Left lung (tissue), 4 donors: ENCODE measurements at regions not wholly inside any gene's neighbourhood (a gene's known extent, or its start where the extent isn't known, plus 50 kb on each side); places are given as distances from the start of the nearest gene placed in this dataset.

ENCODE experiments used
- ATAC-seq: fragments of 200-7000 bp; cut with Tn5 transposase; one replicate; pipeline ENCODE4 v1.9.1; 2020; ENCODE audit warnings: moderate library complexity
- DNase-seq, 4 donors: peaks; one replicate each; pipeline ENCODE4 v3.0.0-alpha.2; 2013 to 2020
- H3K27ac ChIP-seq, 2 donors: fragments of 200-600 bp; sonication (generic) in 1 of 2; one replicate each; pipeline versions ENCODE4 v1.5.0 to v1.8.0; 2020 to 2021
- H3K27me3 ChIP-seq, 2 donors: fragments of 200-600 bp; sonication (generic) in 1 of 2; one replicate each; pipeline versions ENCODE4 v1.5.0 to v1.8.0; 2020 to 2021
- H3K36me3 ChIP-seq, 2 donors: fragments of 200-600 bp; sonication (generic) in 1 of 2; one replicate each; pipeline versions ENCODE4 v1.5.0 to v1.8.0; 2020 to 2021
- H3K4me1 ChIP-seq, 2 donors: fragments of 200-600 bp; one replicate each; pipeline ENCODE4 v1.8.0; 2021
- H3K4me3 ChIP-seq, 2 donors: fragments of 200-600 bp; sonication (generic) in 1 of 2; one replicate each; pipeline versions ENCODE4 v1.5.0 to v1.8.0; 2020 to 2021; ENCODE audit warnings: mild to moderate bottlenecking in 1 of 2
- H3K9me3 ChIP-seq, 2 donors: fragments of 200-600 bp; sonication (generic) in 1 of 2; one replicate each; pipeline versions ENCODE4 v1.5.0 to v1.8.0; 2020 to 2021
- intact Hi-C, 2 donors: fragments of 100-400 bp; cut with DNase I; formaldehyde crosslinking; loops; one replicate each; pipeline versions ENCODE4 v1.11.2 to v1.14.2; 2022
- TF ChIP-seq, protein P1 (sequence below), 2 donors: fragments of 200-600 bp; sonication (generic) in 1 of 2; IDR thresholded peaks; one replicate each; pipeline versions ENCODE4 v1.5.0 to v1.8.0; 2021; ENCODE audit warnings: antibody characterized with exemption in 2 of 2
- donor health status: DM: no; HTN: yes; CAD: no.
- donor health status: DM: no; HTN: no; CAD: no.

DNA sequence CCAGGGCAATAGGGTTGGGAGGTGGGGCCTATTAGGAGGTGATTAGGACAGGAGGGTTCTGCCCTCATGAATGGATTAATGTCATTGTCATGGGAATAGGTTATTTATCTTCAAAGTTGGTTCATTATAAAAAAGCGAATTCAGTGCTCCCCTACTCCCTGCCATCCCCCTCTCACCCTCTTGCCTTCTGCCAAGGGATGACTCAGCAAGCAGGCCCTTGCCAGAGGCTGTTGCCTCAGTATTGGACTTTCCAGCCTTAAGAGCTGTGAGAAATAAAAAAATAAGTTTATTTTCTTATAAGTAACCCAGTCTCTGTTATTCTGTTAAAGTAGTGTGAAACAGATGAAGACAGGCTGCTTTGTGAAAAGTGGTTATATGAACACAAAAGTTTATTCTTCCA lies 381.1 kb upstream of the ZFP64 start:
- Histone ChIP-seq H3K27ac (no peak overlapping the region), H3K4me1 (no peaks in the 10 kb centered on the region), H3K4me3 (no peak overlapping the region), H3K27me3 (no peaks in the 10 kb centered on the region), H3K36me3 (no peaks in the 10 kb centered on the region), H3K9me3 (no peaks in the 10 kb centered on the region)
- intact Hi-C loops, result no loop called here
- TF ChIP-seq, protein P1, sequence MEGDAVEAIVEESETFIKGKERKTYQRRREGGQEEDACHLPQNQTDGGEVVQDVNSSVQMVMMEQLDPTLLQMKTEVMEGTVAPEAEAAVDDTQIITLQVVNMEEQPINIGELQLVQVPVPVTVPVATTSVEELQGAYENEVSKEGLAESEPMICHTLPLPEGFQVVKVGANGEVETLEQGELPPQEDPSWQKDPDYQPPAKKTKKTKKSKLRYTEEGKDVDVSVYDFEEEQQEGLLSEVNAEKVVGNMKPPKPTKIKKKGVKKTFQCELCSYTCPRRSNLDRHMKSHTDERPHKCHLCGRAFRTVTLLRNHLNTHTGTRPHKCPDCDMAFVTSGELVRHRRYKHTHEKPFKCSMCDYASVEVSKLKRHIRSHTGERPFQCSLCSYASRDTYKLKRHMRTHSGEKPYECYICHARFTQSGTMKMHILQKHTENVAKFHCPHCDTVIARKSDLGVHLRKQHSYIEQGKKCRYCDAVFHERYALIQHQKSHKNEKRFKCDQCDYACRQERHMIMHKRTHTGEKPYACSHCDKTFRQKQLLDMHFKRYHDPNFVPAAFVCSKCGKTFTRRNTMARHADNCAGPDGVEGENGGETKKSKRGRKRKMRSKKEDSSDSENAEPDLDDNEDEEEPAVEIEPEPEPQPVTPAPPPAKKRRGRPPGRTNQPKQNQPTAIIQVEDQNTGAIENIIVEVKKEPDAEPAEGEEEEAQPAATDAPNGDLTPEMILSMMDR (IDR thresholded peaks at IDR 0.05), result no peak
- no peak for ATAC-seq
- DNase-seq, result no peak

DNA sequence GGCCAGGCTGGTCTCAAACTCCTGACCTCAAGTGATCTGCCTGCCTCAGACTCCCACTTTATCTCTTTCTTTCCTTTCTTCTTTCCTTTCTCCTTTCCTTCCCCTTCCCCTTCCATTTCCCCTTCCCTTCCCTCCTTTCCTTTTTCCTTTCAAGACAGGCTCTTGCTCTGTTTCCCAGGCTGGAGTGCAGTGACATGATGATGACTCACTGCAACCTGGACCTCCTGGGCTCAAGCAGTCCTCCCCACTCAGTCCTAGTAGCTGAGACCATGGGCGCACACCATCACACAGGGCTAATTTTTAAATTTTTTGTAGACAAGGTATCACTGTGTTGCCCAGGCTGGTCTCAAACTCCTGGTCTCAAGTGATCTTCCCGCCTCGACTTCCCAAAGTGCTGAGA lies 377.6 kb upstream of the ZFP64 start:
- ATAC-seq, result no peak
- intact Hi-C loops, result no loop called here

DNA sequence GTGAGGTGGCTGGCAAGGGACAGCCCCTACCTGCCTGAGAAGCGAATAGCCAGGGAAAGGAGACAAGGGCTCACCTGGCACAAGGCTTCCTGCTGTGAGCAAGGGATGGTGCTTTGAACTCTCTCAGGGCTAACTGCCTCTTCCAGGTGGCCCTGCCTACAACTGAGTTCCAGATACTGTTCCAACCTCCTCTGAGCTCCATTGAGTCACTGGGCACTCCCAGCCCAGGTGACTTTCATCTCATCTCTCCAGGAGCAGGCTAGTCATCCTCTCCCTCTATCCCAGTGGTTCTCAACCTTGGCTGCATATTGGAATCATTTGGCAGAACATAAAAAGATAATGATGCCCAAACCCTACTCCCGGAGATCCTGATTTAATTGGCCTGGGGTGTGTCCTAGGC lies 374.0 kb upstream of the ZFP64 start:
- Histone ChIP-seq H3K27ac (no peak overlapping the region), H3K4me1 (no peaks in the 10 kb centered on the region), H3K36me3 (no peaks in the 10 kb centered on the region), H3K4me3 (no peak overlapping the region), H3K27me3 (no peaks in the 10 kb centered on the region), H3K9me3 (no peaks in the 10 kb centered on the region)
- DNase-seq, result no peak
- no peak for ATAC-seq
- TF ChIP-seq, protein P1 (IDR thresholded peaks at IDR 0.05), result no peak
- intact Hi-C loops, result no loop called here

More for the DNA sequence above, 377.6 kb upstream of the ZFP64 start:
- Histone ChIP-seq H3K9me3 (no peaks in the 10 kb centered on the region), H3K4me1 (no peaks in the 10 kb centered on the region), H3K4me3 (no peak overlapping the region), H3K27me3 (no peaks in the 10 kb centered on the region), H3K27ac (no peak overlapping the region), H3K36me3 (no peaks in the 10 kb centered on the region)
- TF ChIP-seq, protein P1 (IDR thresholded peaks at IDR 0.05), result no peak
- DNase-seq, result no peak

DNA sequence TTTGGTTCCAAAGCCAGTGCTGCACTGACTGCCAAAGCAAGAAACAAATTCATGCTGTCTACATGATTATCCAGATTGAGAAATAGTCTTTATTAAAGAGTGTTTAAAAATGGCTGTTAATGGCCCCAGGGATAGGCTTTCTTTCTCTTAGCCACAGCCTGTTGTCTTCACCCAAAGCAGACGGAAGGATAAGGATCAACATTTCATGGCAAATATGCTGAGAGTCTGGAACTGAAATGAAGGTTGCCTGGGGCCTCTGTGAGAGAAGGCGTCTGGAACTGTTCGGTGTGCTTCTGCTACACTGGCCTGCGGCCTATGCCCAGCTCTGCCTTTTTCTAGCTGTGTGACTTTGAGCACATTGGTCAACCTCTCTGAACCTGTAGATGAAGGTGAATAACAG lies 373.0 kb upstream of the ZFP64 start:
- TF ChIP-seq, protein P1 (IDR thresholded peaks at IDR 0.05), result no peak
- intact Hi-C loops, result no loop called here
- Histone ChIP-seq H3K27me3 (no peaks in the 10 kb centered on the region), H3K36me3 (no peaks in the 10 kb centered on the region), H3K4me3 (no peak overlapping the region), H3K4me1 (no peaks in the 10 kb centered on the region), H3K9me3 (peaks cover 0 to 2% of the 10 kb centered on the region in 2 donors), H3K27ac (no peak overlapping the region)
- ATAC-seq (no peak), DNase-seq (no peak)

DNA sequence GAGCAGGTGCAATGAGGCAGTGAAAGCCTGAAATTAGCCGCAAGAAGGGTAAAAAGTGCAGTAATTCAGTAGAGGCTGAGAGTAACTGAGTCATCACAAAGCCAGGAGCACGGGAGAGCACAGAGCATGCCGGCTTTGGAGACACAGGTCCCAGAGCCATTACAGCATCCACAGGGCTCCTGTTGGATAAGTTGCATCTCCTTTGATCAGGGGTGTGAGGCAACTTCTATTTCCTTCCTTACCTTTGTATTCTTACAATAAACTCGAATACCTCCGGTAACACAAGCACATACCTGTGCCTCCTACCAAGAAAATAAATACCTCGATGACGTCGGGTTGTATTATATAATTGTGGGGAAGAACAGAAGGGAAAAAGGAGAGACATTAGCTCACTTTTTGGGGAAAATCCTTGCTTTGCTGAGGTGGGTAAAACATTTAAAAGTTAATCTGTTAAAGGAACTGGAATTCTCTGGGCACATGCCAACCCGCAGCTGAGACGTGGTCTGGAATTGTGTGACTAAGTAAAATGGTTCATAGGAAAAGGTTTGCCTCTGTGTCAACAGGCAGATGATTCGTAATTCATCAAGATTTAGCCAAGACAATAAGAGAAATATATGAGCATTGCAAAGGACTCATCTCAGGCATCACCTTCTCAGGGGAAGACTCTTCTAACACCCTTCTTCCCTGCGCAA lies 360.7 kb upstream of the ZFP64 start:
- Histone ChIP-seq H3K27me3 (no peaks in the 10 kb centered on the region), H3K4me3 (no peak overlapping the region), H3K9me3 (peaks cover 0 to 8% of the 10 kb centered on the region in 2 donors), H3K27ac (no peak overlapping the region), H3K36me3 (no peaks in the 10 kb centered on the region), H3K4me1 (no peaks in the 10 kb centered on the region)
- intact Hi-C loops, result no loop called here
- TF ChIP-seq, protein P1 (IDR thresholded peaks at IDR 0.05), result no peak
- DNase-seq, result no peak
- ATAC-seq, result no peak
